Activated naive CD8-positive, alpha-beta T cell treated with anti-CD3 and anti-CD28 coated beads, Interleukin-2, amount 10 ng/mL, durations not matched to agents 7 days and 5 days (primary cell): ENCODE measurements at regions not wholly inside any gene's neighbourhood (a gene's known extent, or its start where the extent isn't known, plus 50 kb on each side); places are given as distances from the start of the nearest gene placed in this dataset.
"Not testable (repeated sequence)": the region's sequence is repeated elsewhere in the genome, so short reads cannot be mapped to it uniquely, and the experiment has no call there.

Experiments used
- ATAC-seq: fragments of 150-1000 bp; cut with Tn5 transposase; one replicate; pipeline ENCODE4 v1.10.0; 2021; ENCODE audit warnings: low read depth, moderate library complexity
- POLR2A ChIA-PET: fragments of 350-600 bp; sonication (Branson Sonifier 250); formaldehyde crosslinking; loops from one replicate; lab custom pipeline; 2021; ENCODE audit warnings: antibody characterized with exemption; lab: Charles Lee
- DNase-seq: peaks from one replicate; pipeline ENCODE4 v3.0.0; 2021
- H3K27ac Mint-ChIP-seq: one replicate; pipeline ENCODE4 v1.8.0; 2022; ENCODE audit warnings: mild to moderate bottlenecking, mixed read lengths
- H3K27me3 Mint-ChIP-seq: one replicate; pipeline ENCODE4 v1.8.0; 2022; ENCODE audit warnings: mild to moderate bottlenecking, moderate library complexity, mixed read lengths
- H3K36me3 Mint-ChIP-seq: one replicate; pipeline ENCODE4 v1.8.0; 2021; ENCODE audit warnings: mild to moderate bottlenecking, mixed read lengths
- H3K4me1 Mint-ChIP-seq: one replicate; pipeline ENCODE4 v1.8.0; 2021; ENCODE audit warnings: mixed read lengths
- H3K4me3 Mint-ChIP-seq: one replicate; pipeline ENCODE4 v1.8.0; 2022; ENCODE audit warnings: mild to moderate bottlenecking, moderate library complexity, mixed read lengths
- H3K9me3 Mint-ChIP-seq: one replicate; pipeline ENCODE4 v1.8.0; 2021; ENCODE audit warnings: mixed read lengths

DNA sequence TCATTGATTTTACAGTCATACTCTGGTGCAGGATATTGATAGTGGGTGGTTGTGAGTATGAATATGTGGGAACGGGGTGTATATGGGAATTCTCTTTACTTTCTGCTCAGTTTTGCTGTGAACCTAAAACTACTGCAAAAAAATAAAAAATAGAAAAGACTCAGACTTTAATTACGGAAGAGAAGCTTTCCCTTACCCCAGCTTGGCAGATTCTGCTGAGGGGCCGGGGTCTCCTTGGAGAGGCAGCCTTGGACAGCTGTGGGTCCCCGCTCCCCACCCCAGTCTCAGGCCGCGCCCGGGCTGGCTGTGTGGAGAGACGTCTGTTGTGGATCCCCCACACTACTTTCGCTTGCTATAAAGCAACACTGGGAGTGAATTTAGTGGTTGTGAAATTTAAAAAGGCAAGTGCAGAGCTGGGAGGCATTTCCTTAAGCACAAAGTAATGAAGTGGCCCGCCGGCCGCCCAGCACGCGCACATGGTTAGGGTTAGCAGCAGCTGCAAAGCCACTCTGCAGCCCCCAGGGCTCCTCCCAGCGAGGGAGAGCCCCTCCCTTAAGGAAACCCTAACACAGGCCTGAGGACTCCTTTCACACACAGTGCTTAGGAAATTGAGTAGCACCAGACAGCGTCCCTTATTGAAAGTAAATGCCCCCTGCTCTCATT lies 102.4 kb downstream of the DDX1 start:
- no peaks in the 10 kb centered on the region for H3K9me3 Mint-ChIP-seq
- no peaks in the 10 kb centered on the region for H3K36me3 Mint-ChIP-seq
- H3K4me1 Mint-ChIP-seq, result no peaks in the 10 kb centered on the region
- H3K4me3 Mint-ChIP-seq, result no peak overlapping the region
- ATAC-seq (no peak), DNase-seq (no peak)
- POLR2A ChIA-PET, result no interaction called here
- H3K27me3 Mint-ChIP-seq, result peaks cover 3% of the 10 kb centered on the region
- no peak overlapping the region for H3K27ac Mint-ChIP-seq

DNA sequence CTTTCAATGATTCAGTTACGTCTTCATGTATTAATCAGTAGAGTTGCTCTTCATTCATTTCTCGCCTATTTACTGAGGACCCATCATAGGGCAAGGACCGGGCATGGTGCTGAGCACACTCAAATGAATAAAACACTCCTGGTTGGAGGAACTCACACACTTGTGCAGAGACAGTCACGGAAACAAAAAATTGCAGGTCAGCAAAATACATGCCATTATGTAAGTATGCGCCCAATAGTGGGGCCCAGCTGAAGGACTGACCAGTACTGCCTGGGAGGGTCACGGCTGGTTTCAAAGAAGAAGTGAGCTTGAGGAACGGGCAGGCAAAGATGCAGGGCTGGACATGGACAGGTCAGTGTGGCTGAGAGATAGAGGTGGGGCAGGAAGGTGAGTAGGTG lies 102.9 kb downstream of the DDX1 start:
- DNase-seq, result no peak
- POLR2A ChIA-PET, result no interaction called here
- no peak overlapping the region for H3K27ac Mint-ChIP-seq
- H3K4me1 Mint-ChIP-seq, result no peaks in the 10 kb centered on the region
- peaks cover under 1% of the 10 kb centered on the region for H3K27me3 Mint-ChIP-seq
- H3K9me3 Mint-ChIP-seq, result no peaks in the 10 kb centered on the region
- H3K36me3 Mint-ChIP-seq, result no peaks in the 10 kb centered on the region
- no peak overlapping the region for H3K4me3 Mint-ChIP-seq
- no peak for ATAC-seq

DNA sequence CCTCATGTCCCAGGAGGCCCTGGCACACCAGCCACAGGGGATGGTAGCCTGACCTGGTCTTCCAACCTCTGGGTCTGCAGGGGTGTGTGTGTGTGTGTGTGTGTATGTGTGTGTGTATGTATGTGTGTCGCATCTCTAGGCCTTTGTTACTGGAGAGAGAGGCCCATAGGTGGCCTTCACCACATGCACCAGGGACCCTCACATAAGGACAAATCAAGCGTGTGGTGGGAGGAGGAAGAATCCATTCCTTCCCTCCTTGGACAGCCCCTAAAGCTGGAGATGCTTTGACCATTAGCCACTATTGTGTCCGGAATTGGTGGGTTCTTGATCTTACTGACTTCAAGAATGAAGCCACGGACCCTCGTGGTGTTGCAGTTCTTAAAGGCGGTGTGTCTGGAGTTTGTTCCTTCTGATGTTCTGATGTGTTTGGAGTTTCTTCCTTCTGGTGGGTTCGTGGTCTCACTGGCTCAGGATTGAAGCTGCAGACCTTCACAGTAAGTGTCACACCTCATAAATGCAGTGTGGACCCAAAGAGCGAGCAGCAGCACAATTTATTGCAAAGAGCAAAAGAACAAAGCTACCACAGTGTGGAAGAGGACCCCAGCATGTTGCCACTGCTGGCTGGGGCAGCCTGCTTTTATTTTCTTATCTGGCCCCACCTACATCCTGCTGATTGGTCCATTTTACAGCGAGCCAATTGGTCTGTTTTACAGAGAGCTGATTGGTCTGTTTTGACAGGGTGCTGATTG lies 104.1 kb downstream of the DDX1 start:
- no peak for DNase-seq
- Mint-ChIP-seq H3K27me3 (no peaks in the 10 kb centered on the region), H3K9me3 (no peaks in the 10 kb centered on the region), H3K27ac (no peak overlapping the region), H3K4me3 (no peak overlapping the region), H3K36me3 (no peaks in the 10 kb centered on the region), H3K4me1 (no peaks in the 10 kb centered on the region)
- POLR2A ChIA-PET, result no interaction called here
- ATAC-seq, result no peak

DNA sequence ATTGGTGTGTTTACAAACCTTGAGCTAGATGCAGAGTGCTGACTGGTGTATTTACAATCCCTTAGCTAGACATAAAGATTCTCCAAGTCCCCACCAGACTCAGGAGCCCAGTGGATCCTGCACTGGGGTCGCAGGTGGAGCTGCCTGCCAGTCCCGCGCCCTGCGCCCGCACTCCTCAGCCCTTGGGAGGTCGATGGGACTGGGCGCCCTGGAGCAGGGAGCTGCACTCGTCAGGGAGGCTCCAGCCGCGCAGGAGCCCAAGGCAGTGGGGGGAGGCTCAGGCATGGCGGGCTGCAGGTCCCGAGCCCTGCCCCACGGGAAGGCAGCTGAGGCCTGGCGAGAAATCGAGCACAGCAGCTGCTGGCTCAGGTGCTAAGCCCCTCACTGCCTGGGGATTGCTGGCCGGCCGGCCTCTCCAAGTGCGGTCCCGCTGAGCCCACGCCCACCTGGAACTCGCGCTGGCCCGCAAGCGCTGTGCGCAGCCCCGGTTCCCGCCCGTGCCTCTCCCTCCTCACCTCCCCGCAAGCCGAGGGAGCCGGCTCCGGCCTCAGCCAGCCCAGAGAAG lies 105.0 kb downstream of the DDX1 start:
- DNase-seq, POLR2A ChIA-PET: not testable (repeated sequence)

DNA sequence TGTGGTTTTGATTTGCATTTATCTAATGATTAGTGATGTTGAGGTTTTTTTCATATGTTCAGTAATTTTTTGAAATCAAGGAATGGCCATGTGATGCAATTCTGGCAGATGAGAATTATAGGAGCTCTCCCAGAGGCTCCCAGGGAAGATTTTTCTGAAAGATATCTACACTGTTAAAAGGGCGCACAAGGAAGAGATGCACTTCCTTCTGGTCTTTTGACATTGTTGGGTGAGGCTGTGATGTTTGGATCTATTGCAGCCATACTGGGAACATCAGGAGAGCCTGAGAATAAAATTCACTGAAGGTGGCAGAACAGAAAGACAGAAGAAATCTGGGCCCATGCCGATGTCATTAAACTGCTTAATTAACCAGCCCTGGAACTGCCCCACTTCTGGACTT lies 108.5 kb downstream of the DDX1 start:
- no peaks in the 10 kb centered on the region for H3K36me3 Mint-ChIP-seq
- DNase-seq (no peak), ATAC-seq (no peak)
- H3K4me1 Mint-ChIP-seq, result no peaks in the 10 kb centered on the region
- POLR2A ChIA-PET, result no interaction called here
- no peak overlapping the region for H3K4me3 Mint-ChIP-seq
- H3K27ac Mint-ChIP-seq, result no peak overlapping the region
- no peaks in the 10 kb centered on the region for H3K9me3 Mint-ChIP-seq
- peaks cover 2% of the 10 kb centered on the region for H3K27me3 Mint-ChIP-seq

More for the DNA sequence above, 105.0 kb downstream of the DDX1 start:
- H3K27me3 Mint-ChIP-seq, H3K4me3 Mint-ChIP-seq, ATAC-seq, H3K36me3 Mint-ChIP-seq, H3K4me1 Mint-ChIP-seq, H3K27ac Mint-ChIP-seq, H3K9me3 Mint-ChIP-seq: not testable (repeated sequence)

DNA sequence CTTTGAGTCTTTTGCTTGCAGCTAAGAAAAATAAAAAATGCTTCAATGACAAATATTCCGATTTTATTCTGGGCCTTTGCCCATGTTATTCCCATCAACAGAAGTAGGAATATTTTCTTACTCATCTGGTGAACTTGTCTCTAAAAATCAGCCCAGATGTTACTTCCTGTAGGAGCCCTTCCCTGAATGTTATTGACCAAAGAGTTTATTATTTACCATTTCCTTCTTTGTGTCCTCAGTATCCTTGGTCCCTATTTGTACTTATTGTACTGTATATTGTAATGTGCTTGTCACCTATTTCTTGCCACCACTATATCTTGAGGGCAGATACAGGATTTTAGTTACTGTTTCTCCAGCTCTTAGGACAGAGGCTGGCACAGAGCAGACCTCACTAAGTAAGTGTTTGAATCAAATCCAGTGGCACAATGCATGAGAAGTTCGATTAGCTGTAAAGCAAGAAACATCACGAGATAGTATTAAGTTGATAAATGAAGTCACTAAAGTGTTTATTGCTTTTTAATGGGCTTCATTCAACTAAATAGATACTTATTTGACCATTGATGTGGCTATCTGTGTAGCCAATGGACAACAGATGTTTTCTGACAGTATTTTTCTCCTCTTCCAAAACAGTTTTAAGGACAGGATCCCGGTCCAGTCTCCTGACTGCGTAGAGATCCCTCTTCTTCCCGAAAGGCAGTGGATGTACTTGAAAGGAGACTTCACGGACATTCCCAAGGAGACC lies 109.1 kb downstream of the DDX1 start:
- Mint-ChIP-seq H3K27ac (no peak overlapping the region), H3K27me3 (peaks cover 4% of the 10 kb centered on the region), H3K9me3 (no peaks in the 10 kb centered on the region), H3K4me1 (no peaks in the 10 kb centered on the region), H3K4me3 (no peak overlapping the region), H3K36me3 (no peaks in the 10 kb centered on the region)
- DNase-seq (no peak), ATAC-seq (no peak)
- POLR2A ChIA-PET, result no interaction called here

DNA sequence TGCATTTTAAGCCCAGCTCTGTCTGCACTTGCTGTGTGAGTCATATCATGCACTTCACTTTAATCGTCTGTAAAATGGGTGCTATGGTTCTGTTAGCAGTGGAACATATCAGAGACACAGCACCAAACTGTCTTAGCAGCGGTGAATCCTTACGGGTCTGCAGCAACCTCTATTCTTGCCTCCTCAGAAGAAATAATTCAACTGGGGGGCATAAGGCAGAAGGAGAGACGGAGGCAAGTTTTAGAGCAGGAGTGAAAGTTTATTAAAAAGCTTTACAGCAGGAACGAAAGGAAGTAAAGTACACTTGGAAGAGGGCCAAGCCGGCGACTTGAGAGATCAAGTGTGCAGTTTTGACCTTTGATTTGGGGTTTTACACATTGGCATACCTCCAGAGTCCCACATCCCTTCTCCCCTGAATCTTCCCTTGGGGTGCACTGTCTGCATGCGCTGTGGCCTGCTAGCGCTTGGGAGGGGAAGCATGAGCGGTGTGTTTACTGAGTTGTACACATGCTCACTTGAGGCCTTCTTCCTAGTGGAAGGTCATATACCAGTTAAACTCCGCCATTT lies 109.8 kb downstream of the DDX1 start:
- Mint-ChIP-seq H3K27me3 (peaks cover 4% of the 10 kb centered on the region), H3K27ac (no peak overlapping the region), H3K4me1 (no peaks in the 10 kb centered on the region), H3K9me3 (no peaks in the 10 kb centered on the region), H3K36me3 (no peaks in the 10 kb centered on the region), H3K4me3 (no peak overlapping the region)
- DNase-seq (no peak), ATAC-seq (no peak)
- POLR2A ChIA-PET, result no interaction called here

DNA sequence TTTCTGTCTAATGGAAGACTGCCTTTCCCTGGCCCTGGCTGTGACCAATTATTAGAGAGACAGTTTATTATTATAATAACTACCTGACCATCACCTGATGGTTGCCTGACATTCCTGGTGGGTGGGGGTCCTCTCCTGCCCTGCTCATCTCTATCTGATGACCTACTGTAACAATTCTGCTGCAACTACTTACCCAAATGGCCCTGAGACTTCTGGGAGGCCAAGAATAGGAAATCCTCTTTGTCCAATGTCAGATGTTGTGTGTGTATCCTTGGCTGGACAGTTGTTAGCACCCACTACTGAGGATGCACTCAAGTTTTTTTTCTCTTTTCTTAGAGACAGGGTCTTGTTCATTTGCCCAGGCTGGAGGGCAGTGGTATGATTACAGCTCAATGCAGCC lies 110.3 kb downstream of the DDX1 start:
- Mint-ChIP-seq H3K36me3 (no peaks in the 10 kb centered on the region), H3K27ac (no peak overlapping the region), H3K9me3 (no peaks in the 10 kb centered on the region), H3K4me1 (no peaks in the 10 kb centered on the region), H3K27me3 (peaks cover 4% of the 10 kb centered on the region), H3K4me3 (no peak overlapping the region)
- POLR2A ChIA-PET, result no interaction called here
- no peak for ATAC-seq
- no peak for DNase-seq

DNA sequence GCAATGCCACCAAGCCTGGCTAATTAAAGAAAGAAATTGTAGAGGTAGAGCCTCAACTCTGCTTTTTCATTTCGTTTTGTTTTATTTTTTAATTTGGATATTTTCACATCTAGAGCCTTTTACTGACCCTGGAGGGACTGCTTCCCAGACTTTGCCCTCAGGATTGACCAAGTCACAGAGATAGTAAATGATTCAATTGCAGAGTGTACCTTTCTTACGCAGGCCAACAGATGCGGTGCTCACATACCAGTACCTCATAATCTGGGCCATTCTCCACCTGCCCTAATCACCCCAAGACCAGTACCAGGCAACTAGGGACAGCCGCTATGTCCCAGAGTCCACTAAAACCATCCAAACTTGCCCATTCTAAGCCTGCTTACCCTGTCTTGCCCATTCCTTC lies 110.8 kb downstream of the DDX1 start:
- POLR2A ChIA-PET, result no interaction called here
- ATAC-seq, result no peak

DNA sequence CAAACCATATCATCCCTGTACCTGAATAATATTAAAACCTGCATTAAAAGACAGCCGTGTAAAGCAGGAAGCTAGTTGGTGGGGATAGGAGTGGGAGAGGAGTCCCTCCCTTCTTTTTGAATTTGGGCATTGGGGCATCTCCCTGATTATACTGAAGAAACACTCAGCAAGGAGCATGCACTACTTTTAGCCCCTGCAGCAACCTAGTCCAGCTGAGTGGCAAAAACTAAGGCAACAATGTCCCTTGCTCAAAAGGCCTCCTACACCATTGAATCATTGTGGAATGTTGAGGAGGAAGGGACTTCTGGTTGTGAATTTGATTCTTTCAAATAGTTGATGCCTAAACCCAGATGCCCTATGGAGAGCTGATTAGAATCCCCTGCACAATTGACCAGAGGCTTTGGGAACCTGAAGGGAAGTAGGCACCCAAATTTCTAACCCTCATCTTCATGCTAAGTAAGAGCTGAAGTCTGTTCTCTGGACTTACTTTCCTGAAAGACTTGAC lies 111.7 kb downstream of the DDX1 start:
- H3K27ac Mint-ChIP-seq, result no peak overlapping the region
- peaks cover 4% of the 10 kb centered on the region for H3K27me3 Mint-ChIP-seq
- POLR2A ChIA-PET, result no interaction called here
- H3K36me3 Mint-ChIP-seq, result no peaks in the 10 kb centered on the region
- DNase-seq, result no peak
- no peaks in the 10 kb centered on the region for H3K4me1 Mint-ChIP-seq
- no peaks in the 10 kb centered on the region for H3K9me3 Mint-ChIP-seq
- ATAC-seq, result no peak
- no peak overlapping the region for H3K4me3 Mint-ChIP-seq

More for the DNA sequence above, 110.8 kb downstream of the DDX1 start:
- no peak for DNase-seq
- Mint-ChIP-seq H3K27me3 (peaks cover 4% of the 10 kb centered on the region), H3K4me3 (no peak overlapping the region), H3K9me3 (no peaks in the 10 kb centered on the region), H3K27ac (no peak overlapping the region), H3K4me1 (no peaks in the 10 kb centered on the region), H3K36me3 (no peaks in the 10 kb centered on the region)

DNA sequence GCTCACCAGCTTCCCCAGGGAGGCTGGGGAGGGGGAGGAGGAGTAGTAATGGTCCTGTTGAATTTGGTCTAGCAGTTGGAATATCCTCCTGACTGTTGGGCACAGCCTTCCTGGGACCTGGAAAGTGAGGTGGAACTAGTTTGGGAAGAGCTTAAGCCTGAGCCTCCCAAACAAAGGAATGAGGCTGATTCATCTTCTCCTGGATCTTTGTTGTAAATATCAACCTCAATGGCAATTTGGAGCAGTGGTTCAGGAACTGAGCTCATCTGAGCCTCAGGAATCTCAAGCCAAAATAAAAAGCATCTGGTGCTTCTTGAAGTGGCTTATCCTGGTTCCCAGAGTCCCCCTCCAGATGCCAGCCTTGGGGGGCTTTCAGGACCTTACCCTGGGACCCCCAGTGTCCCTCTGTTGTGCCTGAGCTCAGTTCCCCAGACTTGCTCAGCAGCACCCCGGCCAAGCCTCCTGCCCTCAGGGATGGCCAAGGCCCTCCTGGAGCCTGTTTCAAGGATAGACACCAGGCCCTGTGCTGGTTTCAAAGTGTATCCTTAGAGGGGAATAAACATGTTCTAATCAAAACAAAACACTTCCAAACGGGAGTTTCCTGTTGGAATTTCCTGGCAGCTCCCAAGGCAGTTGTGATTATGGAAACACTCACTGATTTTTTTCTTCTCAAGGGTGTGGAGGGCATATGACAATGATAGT lies 112.6 kb downstream of the DDX1 start:
- POLR2A ChIA-PET, result no interaction called here
- no peak for DNase-seq
- no peak for ATAC-seq
- H3K36me3 Mint-ChIP-seq, result no peaks in the 10 kb centered on the region
- H3K4me1 Mint-ChIP-seq, result no peaks in the 10 kb centered on the region
- H3K4me3 Mint-ChIP-seq, result no peak overlapping the region
- peaks cover 4% of the 10 kb centered on the region for H3K27me3 Mint-ChIP-seq
- H3K9me3 Mint-ChIP-seq, result no peaks in the 10 kb centered on the region
- H3K27ac Mint-ChIP-seq, result no peak overlapping the region

DNA sequence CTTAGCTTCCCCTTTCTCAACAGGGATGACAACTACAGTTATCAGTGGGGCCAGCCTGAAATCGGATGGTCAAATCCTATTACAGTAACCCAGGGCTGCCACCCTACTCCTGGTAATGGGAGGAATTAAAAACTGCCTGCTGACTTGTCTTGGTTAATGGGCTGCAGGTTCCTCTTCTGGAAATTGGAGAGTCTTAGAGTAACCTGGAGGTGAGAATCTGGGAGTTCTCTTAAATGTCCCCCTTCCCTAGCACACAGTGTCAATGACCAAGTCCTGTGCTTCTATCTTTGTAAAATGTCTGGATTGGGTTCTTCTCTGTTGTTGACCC lies 113.1 kb downstream of the DDX1 start:
- H3K4me1 Mint-ChIP-seq, result no peaks in the 10 kb centered on the region
- no peaks in the 10 kb centered on the region for H3K36me3 Mint-ChIP-seq
- DNase-seq, result no peak
- POLR2A ChIA-PET, result no interaction called here
- peaks cover 4% of the 10 kb centered on the region for H3K27me3 Mint-ChIP-seq
- ATAC-seq, result no peak
- no peak overlapping the region for H3K27ac Mint-ChIP-seq
- H3K9me3 Mint-ChIP-seq, result no peaks in the 10 kb centered on the region
- no peak overlapping the region for H3K4me3 Mint-ChIP-seq

DNA sequence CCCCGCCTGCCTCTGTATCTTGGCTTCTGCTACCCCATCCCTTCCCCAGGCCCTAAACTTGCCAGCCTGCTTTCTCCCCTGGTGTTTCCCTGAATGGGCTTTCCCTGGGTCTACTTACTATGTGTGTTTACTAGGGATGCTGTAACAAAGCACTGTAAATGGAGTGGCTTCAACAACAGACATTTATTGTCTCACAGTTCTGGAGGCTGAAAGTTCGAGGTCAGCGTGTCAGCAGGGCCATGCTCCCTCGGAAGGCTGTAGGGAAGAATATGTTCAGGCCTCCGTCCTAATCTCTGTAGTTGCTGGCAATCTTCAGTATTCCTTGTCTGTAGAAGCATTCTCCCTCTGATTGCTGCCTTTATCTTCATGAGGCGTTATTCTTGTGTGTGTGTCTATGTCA lies 113.6 kb downstream of the DDX1 start:
- no peak for DNase-seq
- Mint-ChIP-seq H3K27ac (no peak overlapping the region), H3K36me3 (no peaks in the 10 kb centered on the region), H3K4me3 (no peak overlapping the region), H3K9me3 (no peaks in the 10 kb centered on the region), H3K27me3 (peaks cover 4% of the 10 kb centered on the region), H3K4me1 (no peaks in the 10 kb centered on the region)
- POLR2A ChIA-PET, result no interaction called here
- no peak for ATAC-seq
